PFSK-1 (cell line): ENCODE measurements at regions not wholly inside any gene's neighbourhood (a gene's known extent, or its start where the extent isn't known, plus 50 kb on each side); places are given as distances from the start of the nearest gene placed in this dataset.

Source experiments
- FOXP2 ChIP-seq: optimal IDR thresholded peaks from 2 replicates; pipeline ENCODE3; 2011; ENCODE audit warnings: borderline replicate concordance, control low read depth, inconsistent platforms; ENCODE audit not compliant: insufficient read depth; ENCODE audit errors: extremely low read length, extremely low read depth
- POLR2AphosphoS5 ChIP-seq: IDR thresholded peaks from 2 replicates; pipeline ENCODE4 v1.6.1; 2012; ENCODE audit warnings: low read depth, mild to moderate bottlenecking, control low read depth, low read length, moderate library complexity
- REST ChIP-seq, 2 experiments: IDR thresholded peaks; 2 replicates each; pipeline versions ENCODE4 v1.6.1 to v1.8.0; 2011 to 2012; ENCODE audit warnings: low read depth in 2 of 2, low read length in 2 of 2, control low read depth in 1 of 2, inconsistent platforms in 1 of 2, mild to moderate bottlenecking in 1 of 2, moderate library complexity in 1 of 2; ENCODE audit not compliant: insufficient read depth in 1 of 2
- SIN3A ChIP-seq: IDR thresholded peaks from 2 replicates; pipeline ENCODE4 v1.6.1; 2012; ENCODE audit warnings: mild to moderate bottlenecking, low read length, moderate library complexity, borderline replicate concordance; ENCODE audit not compliant: insufficient read depth
- TAF1 ChIP-seq: IDR thresholded peaks from 2 replicates; pipeline ENCODE4 v1.6.1; 2012; ENCODE audit warnings: low read length, control low read depth, borderline replicate concordance; ENCODE audit not compliant: insufficient read depth

GRCh38 chrX:39487166-39487968 is 610.4 kb downstream of the BCOR start:
- TF ChIP-seq FOXP2 (no peak), SIN3A (no peak), REST (IDR thresholded peaks at IDR 0.05; ENCODE audit: insufficient read depth in 1 of 2, low read depth in 2 of 2, low read length in 2 of 2) (no peak), POLR2AphosphoS5 (no peak), TAF1 (no peak)

- TF ChIP-seq FOXP2 (no peak), POLR2AphosphoS5 (no peak), SIN3A (no peak), TAF1 (no peak), REST (IDR thresholded peaks at IDR 0.05; ENCODE audit: insufficient read depth in 1 of 2, low read depth in 2 of 2, low read length in 2 of 2) (no peak)
Measured at GRCh38 chrX:39487969-39488330, 609.8 kb downstream of the BCOR start.

GRCh38 chrX:39491548-39492297 is 606.0 kb downstream of the BCOR start:
- TF ChIP-seq REST (IDR thresholded peaks at IDR 0.05; ENCODE audit: insufficient read depth in 1 of 2, low read depth in 2 of 2, low read length in 2 of 2): no peak
- TF ChIP-seq SIN3A: no peak
- no peak for TF ChIP-seq TAF1
- TF ChIP-seq POLR2AphosphoS5: no peak
- no peak for TF ChIP-seq FOXP2

GRCh38 chrX:39492497-39493162 is 605.1 kb downstream of the BCOR start:
- TF ChIP-seq POLR2AphosphoS5: no peak
- TF ChIP-seq FOXP2: no peak
- TF ChIP-seq REST (IDR thresholded peaks at IDR 0.05; ENCODE audit: insufficient read depth in 1 of 2, low read depth in 2 of 2, low read length in 2 of 2): no peak
- TF ChIP-seq TAF1: no peak
